GM19468 (cell line): ENCODE measurements at regions not wholly inside any gene's neighbourhood (a gene's known extent, or its start where the extent isn't known, plus 50 kb on each side); places are given as distances from the start of the nearest gene placed in this dataset.
A peak's percentile ranks its signal among the peaks of the same experiment; 100 is the strongest.

Experiments used
- ATAC-seq: cut with Tn5 transposase; IDR thresholded peaks from one replicate; pipeline ENCODE4 v1.9.1; 2021; ENCODE audit warnings: mild to moderate bottlenecking, moderate library complexity, moderate number of reproducible peaks; ENCODE audit not compliant: unreplicated experiment; ENCODE audit errors: extremely low read depth

GRCh38 chr1:118371612-118372011, 186.6 kb upstream of the SPAG17 start:
- ATAC-seq: no peak

GRCh38 chr1:118370861-118371260, 185.8 kb upstream of the SPAG17 start:
- ATAC-seq: no peak

GRCh38 chr1:118366286-118366685, 181.3 kb upstream of the SPAG17 start:
- no peak for ATAC-seq

- ATAC-seq: no peak
Measured at GRCh38 chr1:118364882-118365281, 179.9 kb upstream of the SPAG17 start.

DNA sequence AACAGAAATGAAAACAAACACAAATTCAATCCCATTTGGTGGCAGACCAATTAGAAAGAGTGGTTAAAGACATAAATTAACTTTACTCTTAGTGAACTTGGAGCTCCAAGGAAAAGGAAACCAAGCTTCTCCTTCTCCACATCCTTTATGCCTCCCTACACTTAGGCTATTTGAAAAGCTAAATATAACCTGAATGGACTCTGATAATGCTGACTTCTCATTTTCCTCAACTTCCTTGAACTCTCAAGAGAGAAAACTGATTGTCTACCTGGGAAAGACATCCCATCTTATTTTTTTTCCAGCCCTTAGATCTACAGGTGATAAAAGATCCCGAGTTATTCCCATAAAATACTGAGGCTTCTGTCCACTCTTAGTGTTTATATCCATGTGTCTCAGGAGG, 178.4 kb upstream of the SPAG17 start:
- no peak for ATAC-seq

- no peak for ATAC-seq
Measured at GRCh38 chr1:118360817-118361216, 175.8 kb upstream of the SPAG17 start.

GRCh38 chr1:118346936-118347335, 161.9 kb upstream of the SPAG17 start:
- ATAC-seq: no peak

- ATAC-seq: no peak
Measured at GRCh38 chr1:118340928-118341910, 156.2 kb upstream of the SPAG17 start.

- no peak for ATAC-seq
Measured at GRCh38 chr1:118339400-118340124, 154.5 kb upstream of the SPAG17 start.

- ATAC-seq: no peak
Measured at GRCh38 chr1:118338936-118339335, 153.9 kb upstream of the SPAG17 start.

- no peak for ATAC-seq
Measured at GRCh38 chr1:118337346-118337745, 152.3 kb upstream of the SPAG17 start.

GRCh38 chr1:118335331-118335732, 150.3 kb upstream of the SPAG17 start:
- ATAC-seq: peak; percentile 27

- ATAC-seq: no peak
Measured at GRCh38 chr1:118334506-118334905, 149.5 kb upstream of the SPAG17 start.

- no peak for ATAC-seq
Measured at GRCh38 chr1:118333601-118334210, 148.7 kb upstream of the SPAG17 start.

DNA sequence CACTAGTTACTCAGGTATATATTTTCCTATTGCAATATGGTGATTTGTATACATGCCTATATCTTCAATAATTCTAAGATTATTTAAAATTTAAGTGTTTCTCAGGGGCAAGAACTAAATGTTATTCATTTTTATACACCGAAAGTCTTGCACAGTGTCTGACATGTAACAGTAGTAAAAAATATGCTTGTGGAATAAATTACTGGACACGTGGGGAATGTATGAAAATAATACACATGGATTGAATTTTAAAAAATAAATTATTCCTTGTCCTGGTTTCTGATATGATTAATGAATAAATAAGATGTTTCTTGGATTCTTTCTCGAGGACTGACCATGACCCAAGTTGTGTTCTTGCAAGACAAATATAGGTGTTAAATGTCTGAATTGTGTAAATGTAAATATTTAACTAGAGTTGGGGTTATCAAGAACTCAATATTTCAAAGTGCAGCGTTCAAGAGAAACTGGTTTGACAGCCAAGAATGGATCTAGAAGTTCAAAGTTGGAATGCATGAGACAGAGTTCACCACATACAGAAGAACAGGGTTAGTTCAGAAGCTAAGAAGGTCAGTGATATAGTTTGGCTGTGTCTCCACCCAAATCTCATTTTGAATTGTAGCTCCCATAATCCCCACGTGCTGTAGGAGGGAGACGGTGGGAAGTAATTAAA, 142.1 kb upstream of the SPAG17 start:
- ATAC-seq: no peak

DNA sequence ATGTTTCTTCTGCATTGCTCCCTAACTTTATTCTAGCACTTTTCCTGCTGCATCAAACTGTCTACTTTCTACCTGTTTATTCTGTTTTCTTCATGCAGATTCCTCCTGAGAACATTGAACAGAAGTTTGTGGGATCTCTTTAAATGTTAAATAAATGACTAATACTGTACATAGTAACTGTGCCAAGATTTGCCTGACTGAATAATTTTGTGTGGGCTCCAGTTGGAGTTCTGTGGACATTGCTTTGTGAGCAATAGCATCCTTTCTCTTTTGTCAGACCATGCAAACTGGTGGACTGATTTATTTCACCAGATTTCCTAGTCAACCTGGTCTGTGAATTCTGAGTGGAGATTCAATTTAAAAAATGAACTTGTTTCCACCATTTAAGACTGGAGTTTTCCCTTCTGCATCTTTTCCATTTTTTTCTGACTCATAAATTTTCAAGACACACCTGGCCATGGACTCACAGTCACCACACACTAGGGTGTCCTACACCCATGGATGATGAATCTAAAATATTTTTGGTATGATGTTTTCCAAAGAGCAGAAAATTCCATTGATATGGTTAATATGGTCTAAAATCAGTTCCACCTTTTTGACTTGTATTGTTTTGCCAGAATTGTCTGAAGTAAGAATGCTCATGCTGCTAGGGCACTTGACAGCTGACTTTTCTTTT, 140.7 kb upstream of the SPAG17 start:
- no peak for ATAC-seq

- ATAC-seq: no peak
Measured at GRCh38 chr1:118323246-118323645, 138.2 kb upstream of the SPAG17 start.

DNA sequence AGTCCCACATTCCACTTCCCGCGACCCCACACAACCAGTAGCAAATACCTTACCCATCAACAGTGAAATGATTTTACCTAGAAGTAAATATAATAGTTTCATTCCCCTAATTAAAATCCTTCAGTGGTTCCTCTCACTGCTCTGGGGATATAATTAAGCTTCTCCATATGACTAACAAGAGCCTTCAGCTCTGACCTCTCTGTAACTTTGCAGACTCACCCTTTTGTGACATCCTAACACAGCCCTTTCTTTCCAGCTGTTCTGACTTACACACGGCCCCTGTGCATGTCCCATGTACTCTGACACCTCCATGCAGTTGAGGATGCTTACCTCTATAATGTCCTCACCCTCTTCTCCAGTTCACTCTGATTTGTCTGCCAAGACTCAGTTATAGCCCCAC, 137.3 kb upstream of the SPAG17 start:
- no peak for ATAC-seq

DNA sequence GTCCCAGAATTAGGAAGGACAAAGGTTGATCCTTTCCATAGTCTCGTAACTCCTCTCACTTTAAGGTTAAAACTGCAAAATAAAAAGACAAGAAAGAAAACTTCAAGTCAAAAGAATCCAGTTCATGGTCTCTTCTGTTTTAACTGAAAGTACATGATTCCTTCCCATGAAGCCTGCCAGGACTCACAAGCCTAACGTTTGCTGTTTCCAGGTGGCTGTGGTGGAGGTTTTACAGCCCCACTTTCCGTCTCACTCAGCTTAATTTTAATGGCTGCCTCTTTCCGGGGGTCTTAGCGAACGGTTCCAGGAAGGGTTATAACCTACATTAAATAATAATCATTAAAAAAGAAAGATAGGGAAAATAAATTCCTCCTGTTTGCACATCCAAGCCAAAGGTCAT, 136.8 kb upstream of the SPAG17 start:
- no peak for ATAC-seq
